NK-92 (cell line): ENCODE measurements at regions not wholly inside any gene's neighbourhood (a gene's known extent, or its start where the extent isn't known, plus 50 kb on each side); places are given as distances from the start of the nearest gene placed in this dataset.

Source experiments
- DNase-seq: peaks from one replicate; lab custom pipeline; 2025; ENCODE audit not compliant: unreplicated experiment; lab: John Stamatoyannopoulos, UW

GRCh38 chr16:17676171-17676570 is 205.4 kb upstream of the XYLT1 start:
- DNase-seq = no peak

GRCh38 chr16:17668386-17668785 is 197.6 kb upstream of the XYLT1 start:
- DNase-seq = no peak

GRCh38 chr16:17666293-17666692 is 195.5 kb upstream of the XYLT1 start:
- DNase-seq = no peak

GRCh38 chr16:17658881-17659280 is 188.1 kb upstream of the XYLT1 start:
- DNase-seq = no peak

GRCh38 chr16:17657045-17657444 is 186.3 kb upstream of the XYLT1 start:
- DNase-seq = no peak

GRCh38 chr16:17654571-17654970 is 183.8 kb upstream of the XYLT1 start:
- DNase-seq = no peak

- no peak for DNase-seq
Observed at GRCh38 chr16:17654142-17654541, 183.4 kb upstream of the XYLT1 start.

- DNase-seq = no peak
Observed at GRCh38 chr16:17647879-17648872, 177.4 kb upstream of the XYLT1 start.

GRCh38 chr16:17643935-17644334 is 173.2 kb upstream of the XYLT1 start:
- DNase-seq = no peak

- no peak for DNase-seq
Observed at GRCh38 chr16:17641990-17642389, 171.2 kb upstream of the XYLT1 start.

- no peak for DNase-seq
Observed at GRCh38 chr16:17638134-17638533, 167.4 kb upstream of the XYLT1 start.

GRCh38 chr16:17635183-17635582 is 164.4 kb upstream of the XYLT1 start:
- DNase-seq = no peak

- no peak for DNase-seq
Observed at GRCh38 chr16:17633181-17633951, 162.6 kb upstream of the XYLT1 start.

- DNase-seq = no peak
Observed at GRCh38 chr16:17632667-17633066, 161.9 kb upstream of the XYLT1 start.

GRCh38 chr16:17629936-17630335 is 159.2 kb upstream of the XYLT1 start:
- DNase-seq = no peak

GRCh38 chr16:17628983-17629382 is 158.2 kb upstream of the XYLT1 start:
- DNase-seq = no peak

GRCh38 chr16:17622366-17622765 is 151.6 kb upstream of the XYLT1 start:
- no peak for DNase-seq

GRCh38 chr16:17619261-17619660 is 148.5 kb upstream of the XYLT1 start:
- no peak for DNase-seq

GRCh38 chr16:17617021-17617552 is 146.3 kb upstream of the XYLT1 start:
- DNase-seq = no peak

- DNase-seq = no peak
Observed at GRCh38 chr16:17612336-17612735, 141.6 kb upstream of the XYLT1 start.

- DNase-seq = no peak
Observed at GRCh38 chr16:17607609-17608008, 136.8 kb upstream of the XYLT1 start.

GRCh38 chr16:17607075-17607509 is 136.3 kb upstream of the XYLT1 start:
- DNase-seq = no peak
